K562 (cell line): ENCODE measurements at regions not wholly inside any gene's neighbourhood (a gene's known extent, or its start where the extent isn't known, plus 50 kb on each side); places are given as distances from the start of the nearest gene placed in this dataset.

Experiments
- ASH1L ChIP-seq: fragments of 450-650 bp; IDR thresholded peaks from 2 replicates; pipeline ENCODE4 v1.6.1; 2018; ENCODE audit warnings: borderline replicate concordance, mild to moderate bottlenecking, low read depth; ENCODE audit not compliant: partially characterized antibody
- CREB3L1 ChIP-seq: fragments of 450-650 bp; IDR thresholded peaks from 2 replicates; pipeline ENCODE4 v1.6.1; 2014; ENCODE audit warnings: low read depth, mild to moderate bottlenecking, moderate library complexity, borderline replicate concordance
- CXXC5 ChIP-seq: fragments of 250-450 bp; sonication (Bioruptor Pico); IDR thresholded peaks from 2 replicates; pipeline ENCODE4 v1.8.0; 2022; ENCODE audit warnings: inconsistent platforms, mild to moderate bottlenecking, moderate library complexity
- DACH1 ChIP-seq: fragments of 450-650 bp; IDR thresholded peaks from 2 replicates; pipeline ENCODE4 v1.6.1; 2018; ENCODE audit not compliant: partially characterized antibody
- DNMT1 ChIP-seq: fragments of 450-650 bp; IDR thresholded peaks from 2 replicates; pipeline ENCODE4 v1.6.1; 2016; ENCODE audit warnings: antibody characterized with exemption, mild to moderate bottlenecking
- ETV5 ChIP-seq: sonication (generic); formaldehyde crosslinking; IDR thresholded peaks from 2 replicates; pipeline ENCODE4 v1.4.0; 2020; ENCODE audit warnings: low read depth, mild to moderate bottlenecking, missing genetic modification reagents
- FOXK1 ChIP-seq: sonication (generic); formaldehyde crosslinking; IDR thresholded peaks from 2 replicates; pipeline ENCODE4 v1.8.0; 2022; ENCODE audit warnings: missing genetic modification reagents, mild to moderate bottlenecking, borderline replicate concordance
- FOXP1 ChIP-seq: sonication (generic); formaldehyde crosslinking; IDR thresholded peaks from 2 replicates; pipeline ENCODE4 v1.8.0; 2022; ENCODE audit warnings: mild to moderate bottlenecking, missing genetic modification reagents
- MNT ChIP-seq, 2 experiments: fragments of 450-650 bp; conservative IDR thresholded peaks; 2 replicates each; pipeline ENCODE4 v1.6.1; 2017; ENCODE audit warnings: mild to moderate bottlenecking in 2 of 2, moderate library complexity in 2 of 2
- RAD21 ChIP-seq, 2 experiments: fragments of 250-450 bp in 1 of 2; fragments of 450-650 bp in 1 of 2; sonication (Bioruptor Pico) in 1 of 2; formaldehyde crosslinking in 1 of 2; IDR thresholded peaks in 1 of 2; conservative IDR thresholded peaks in 1 of 2; 2 replicates each; pipeline versions ENCODE4 v1.4.0 to v1.8.0; 2020 to 2022; ENCODE audit warnings: mild to moderate bottlenecking in 2 of 2, moderate library complexity in 1 of 2
- RBM17 ChIP-seq: fragments of 200-400 bp; formaldehyde crosslinking; IDR thresholded peaks from 2 replicates; pipeline ENCODE4 v1.6.1; 2017; ENCODE audit warnings: low read depth, mild to moderate bottlenecking, low read length, borderline replicate concordance
- SIN3A ChIP-seq, 2 experiments: fragments of 150-350 bp in 1 of 2; IDR thresholded peaks; 2 replicates each; pipeline ENCODE4 v1.6.1; 2011 to 2016; ENCODE audit warnings: borderline replicate concordance in 2 of 2, low read depth in 2 of 2, low read length in 2 of 2, mild to moderate bottlenecking in 2 of 2, moderate library complexity in 2 of 2; ENCODE audit not compliant: control insufficient read depth in 1 of 2
- YY1 ChIP-seq, 3 experiments: IDR thresholded peaks; 2 replicates each; pipeline ENCODE4 v1.6.1; 2011; ENCODE audit warnings: low read length in 2 of 3, mild to moderate bottlenecking in 2 of 3, moderate library complexity in 2 of 3, borderline replicate concordance in 1 of 3, control low read depth in 1 of 3, low read depth in 1 of 3; ENCODE audit not compliant: insufficient read depth in 3 of 3, insufficient replicate concordance in 2 of 3, control insufficient read depth in 1 of 3, insufficient read length in 1 of 3; ENCODE audit errors: extremely low read depth in 1 of 3
- ZBED1 ChIP-seq: IDR thresholded peaks from 2 replicates; pipeline ENCODE4 v1.6.1; 2014
- ZKSCAN1 ChIP-seq: fragments of 150-350 bp; IDR thresholded peaks from 2 replicates; pipeline ENCODE4 v1.6.1; 2016; ENCODE audit warnings: low read depth, low read length
- ZMIZ1 ChIP-seq, 2 experiments: fragments of 150-350 bp in 1 of 2; IDR thresholded peaks; 2 replicates each; pipeline ENCODE4 v1.6.1; 2012 to 2016; ENCODE audit warnings: low read depth in 2 of 2, low read length in 2 of 2, mild to moderate bottlenecking in 1 of 2, moderate library complexity in 1 of 2

- TF ChIP-seq FOXP1 (0 out of 2 replicates have a peak, but pooled peaks have one; percentile 36), DACH1 (peak; percentile 26), ZKSCAN1 (no peak), CXXC5 (peak; percentile 91), CREB3L1 (peak; percentile 71; the same call in 1 of the 2 replicates), RAD21 (CRISPR knock-in tag; conservative IDR thresholded peaks at IDR 0.05 in 1 of 2, IDR thresholded peaks at IDR 0.05 in 1 of 2) (peak; percentile 36 to 41; a peak in 3 of 4 replicates), FOXK1 (CRISPR knock-in tag) (no peak), ASH1L (no peak), SIN3A (IDR thresholded peaks at IDR 0.05; ENCODE audit: borderline replicate concordance in 2 of 2, control insufficient read depth in 1 of 2, low read depth in 2 of 2, low read length in 2 of 2) (peak in 1 of 2 experiments; percentile 10; a peak in 1 of 4 replicates), ZBED1 (no peak), YY1 (IDR thresholded peaks at IDR 0.05; ENCODE audit: borderline replicate concordance in 1 of 3, control insufficient read depth in 1 of 3, extremely low read depth in 1 of 3, insufficient read depth in 3 of 3, insufficient read length in 1 of 3, insufficient replicate concordance in 2 of 3, low read depth in 1 of 3, low read length in 2 of 3) (peak in 2 of 3 experiments; percentile 12 to 54), RBM17 (no peak), MNT (conservative IDR thresholded peaks at IDR 0.05) (peak; percentile 43 to 77; a peak in 3 of 4 replicates), DNMT1 (no peak), ZMIZ1 (IDR thresholded peaks at IDR 0.05; ENCODE audit: low read depth in 2 of 2, low read length in 2 of 2) (peak in 1 of 2 experiments; percentile 65; a peak in 1 of 4 replicates), ETV5 (CRISPR knock-in tag) (peak; percentile 97)
These were observed 110.5 kb downstream of the ARF6 start (continued) for GRCh38 chr14:50003213-50004021.
